Hindlimb muscle (tissue), 1 donor: ENCODE measurements at regions not wholly inside any gene's neighbourhood (a gene's known extent, or its start where the extent isn't known, plus 50 kb on each side); places are given as distances from the start of the nearest gene placed in this dataset.

Source experiments
- DNase-seq: peaks from one replicate; pipeline ENCODE4 v3.0.0-alpha.2; 2013

DNA sequence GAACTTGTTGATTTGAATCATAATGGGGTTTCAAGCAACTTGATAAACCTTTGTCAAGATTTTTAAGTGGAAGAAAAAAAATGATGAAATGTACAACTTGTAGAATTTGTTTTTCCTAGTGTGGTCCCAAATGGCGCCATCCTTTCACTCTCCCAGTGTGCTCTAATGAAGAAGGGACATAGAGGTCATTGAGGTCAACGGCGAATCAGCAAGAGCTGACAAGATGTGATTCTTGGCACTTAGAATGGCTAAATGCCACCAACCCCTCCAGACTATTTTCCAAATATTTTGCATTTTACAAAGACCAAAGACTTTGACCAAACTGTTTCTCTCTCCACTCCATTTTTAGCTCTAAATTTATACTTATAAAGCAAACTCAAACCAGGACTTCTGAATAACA lies 320.2 kb upstream of the MME start:
- DNase-seq, result no peak

DNA sequence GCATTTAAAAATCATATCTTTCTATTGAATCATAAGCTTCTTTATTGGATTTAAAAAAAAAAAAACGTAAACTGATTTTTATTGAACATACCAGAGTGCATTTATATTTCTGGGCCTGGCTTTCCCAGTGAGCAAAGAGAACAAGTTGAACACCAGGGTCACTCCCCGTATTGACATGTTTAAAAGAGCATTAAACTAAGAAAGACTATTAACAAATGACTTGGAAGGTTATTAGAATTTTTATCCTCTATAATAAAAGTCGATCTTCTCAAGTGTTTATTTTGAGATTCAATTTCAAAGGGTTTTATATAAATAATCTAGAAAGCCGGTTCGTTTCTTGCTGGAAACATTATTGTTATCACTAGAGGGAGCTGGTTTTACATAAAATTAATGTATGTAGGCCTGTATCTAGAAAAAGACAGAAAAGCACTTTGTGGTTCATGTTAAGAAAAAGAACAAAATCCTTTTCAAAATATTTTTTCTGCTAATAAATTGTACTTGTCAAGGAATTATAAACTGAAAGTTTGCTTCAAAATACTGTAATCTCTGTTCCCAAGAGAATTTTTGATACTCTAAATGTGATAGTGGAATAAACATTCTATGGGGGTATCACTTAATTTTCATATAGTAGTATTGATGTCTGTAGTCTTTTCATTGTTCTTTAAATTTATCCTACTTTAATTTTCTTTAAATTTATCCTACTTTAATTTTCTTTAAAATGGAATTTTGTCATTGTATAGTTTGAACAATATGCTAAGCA lies 321.8 kb upstream of the MME start:
- no peak for DNase-seq

DNA sequence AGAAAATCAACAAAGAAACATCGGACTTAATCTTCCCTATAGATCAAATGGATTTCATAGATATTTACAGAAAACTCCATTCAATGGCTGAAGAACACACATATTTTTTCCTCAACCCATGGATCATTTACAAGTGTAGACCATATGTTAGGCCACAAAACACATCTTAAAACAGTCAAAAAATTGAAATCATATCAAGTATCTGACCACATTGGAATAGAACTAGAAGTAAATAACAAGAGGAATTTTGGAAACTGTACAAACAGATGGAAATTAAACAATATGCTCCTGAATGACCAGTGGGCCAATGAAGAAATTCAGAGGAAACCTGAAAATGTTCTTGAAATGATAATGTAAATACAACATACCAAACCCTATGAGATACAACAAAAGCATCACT lies 323.1 kb upstream of the GPR149 start:
- DNase-seq, result no peak

DNA sequence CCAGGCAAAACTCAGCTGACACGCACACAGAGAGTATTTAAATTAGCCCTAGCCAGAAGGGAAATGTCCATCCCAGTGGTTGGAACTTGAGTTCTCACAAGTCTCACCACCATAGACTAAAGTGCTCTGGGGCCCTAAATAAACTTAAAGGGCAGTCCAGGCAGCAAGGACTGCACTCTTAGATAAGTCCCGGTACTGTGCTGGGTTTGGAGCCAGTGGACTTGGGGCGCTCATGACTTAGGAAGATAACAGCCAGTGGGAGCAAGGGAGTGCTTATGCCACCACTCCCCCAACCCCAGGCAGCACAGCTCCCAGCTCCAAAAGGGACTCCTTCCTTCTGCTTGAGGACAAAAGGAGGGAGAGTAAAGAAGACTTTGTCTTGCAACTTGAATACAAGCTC lies 319.5 kb upstream of the GPR149 start:
- no peak for DNase-seq

GRCh38 chr3:154745929-154746328 lies 315.9 kb upstream of the GPR149 start:
- no peak for DNase-seq

GRCh38 chr3:154745122-154745521 lies 315.1 kb upstream of the GPR149 start:
- DNase-seq, result no peak

- DNase-seq, result no peak
Measured at GRCh38 chr3:154743418-154743817, 313.4 kb upstream of the GPR149 start.

DNA sequence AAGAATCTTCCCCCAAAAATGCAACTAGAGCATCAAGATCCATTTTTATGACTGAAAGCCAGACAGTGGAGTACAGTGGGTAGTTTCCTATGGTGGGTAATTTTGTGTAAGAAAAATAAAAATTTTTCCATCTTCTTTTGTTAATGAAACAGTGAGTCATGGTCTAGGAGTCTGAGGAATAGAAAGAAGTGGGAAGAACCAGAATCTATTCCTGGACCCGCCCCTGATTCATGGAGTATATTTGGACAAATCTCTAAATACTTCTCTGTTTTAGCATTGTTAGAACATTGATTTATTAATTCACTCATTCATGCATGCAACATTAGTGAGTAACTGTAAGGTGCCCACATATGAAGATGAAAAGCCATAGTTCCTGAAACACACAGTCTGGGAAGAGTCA lies 304.5 kb upstream of the GPR149 start:
- no peak for DNase-seq

DNA sequence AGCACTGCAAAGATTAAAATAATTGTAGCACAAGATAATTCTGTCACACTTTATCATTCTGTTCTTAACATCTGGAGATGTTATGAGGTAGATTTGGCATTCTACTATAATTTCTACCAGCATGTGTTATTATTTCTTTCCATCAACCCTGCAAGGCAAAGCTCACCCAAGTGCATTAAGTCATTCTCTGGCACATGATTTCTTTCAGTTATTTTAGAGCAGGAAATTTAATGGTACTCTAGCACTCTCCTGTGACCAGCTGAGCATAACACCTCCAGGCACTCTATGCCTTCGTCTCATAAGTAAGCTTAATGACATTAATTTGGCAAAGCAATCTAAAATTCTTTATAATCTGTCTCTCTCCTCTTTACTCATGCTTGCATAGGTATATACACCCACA lies 300.2 kb upstream of the GPR149 start:
- DNase-seq, result peak; percentile 71

DNA sequence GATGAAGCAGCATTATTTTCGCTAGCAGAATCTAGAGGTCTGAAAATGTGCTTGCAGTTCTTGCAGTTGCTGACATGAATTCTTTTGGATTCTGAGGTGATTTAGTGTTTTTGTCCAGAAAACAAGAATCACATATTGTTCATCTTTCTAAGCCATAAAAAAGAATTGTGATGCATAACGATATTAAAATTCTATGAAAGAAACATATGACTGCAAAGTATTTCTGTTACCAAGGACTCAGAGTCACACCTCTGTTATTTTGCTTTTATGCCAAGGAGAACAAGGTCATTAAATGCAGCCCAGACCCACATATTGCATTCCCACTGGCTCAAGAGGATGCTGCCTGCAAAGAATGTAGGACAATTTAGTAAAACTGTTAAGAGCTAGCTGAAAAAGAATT lies 299.8 kb upstream of the GPR149 start:
- DNase-seq, result peak; percentile 43

DNA sequence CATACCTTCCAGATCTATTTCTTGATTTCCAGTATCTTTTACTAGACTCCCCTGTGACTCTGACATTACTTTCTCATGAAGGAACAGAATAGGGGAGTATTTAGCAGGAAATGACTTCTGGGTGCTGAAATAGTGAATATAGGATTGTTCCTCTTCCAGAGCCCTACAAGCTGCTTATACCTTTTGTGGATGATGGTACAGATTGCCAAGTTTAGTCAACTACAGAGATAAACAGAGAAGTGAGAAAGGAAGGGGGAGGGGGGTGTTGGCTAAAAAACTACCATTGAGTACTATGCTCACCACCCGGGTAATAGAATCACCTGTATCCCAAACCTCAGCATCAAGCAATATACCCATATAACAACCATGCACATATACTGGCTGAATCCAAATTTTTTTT lies 298.3 kb upstream of the GPR149 start:
- DNase-seq, result no peak

GRCh38 chr3:154720921-154721320 lies 290.9 kb upstream of the GPR149 start:
- DNase-seq, result no peak

GRCh38 chr3:154718053-154718452 lies 288.1 kb upstream of the GPR149 start:
- no peak for DNase-seq

GRCh38 chr3:154716170-154716569 lies 286.2 kb upstream of the GPR149 start:
- no peak for DNase-seq

DNA sequence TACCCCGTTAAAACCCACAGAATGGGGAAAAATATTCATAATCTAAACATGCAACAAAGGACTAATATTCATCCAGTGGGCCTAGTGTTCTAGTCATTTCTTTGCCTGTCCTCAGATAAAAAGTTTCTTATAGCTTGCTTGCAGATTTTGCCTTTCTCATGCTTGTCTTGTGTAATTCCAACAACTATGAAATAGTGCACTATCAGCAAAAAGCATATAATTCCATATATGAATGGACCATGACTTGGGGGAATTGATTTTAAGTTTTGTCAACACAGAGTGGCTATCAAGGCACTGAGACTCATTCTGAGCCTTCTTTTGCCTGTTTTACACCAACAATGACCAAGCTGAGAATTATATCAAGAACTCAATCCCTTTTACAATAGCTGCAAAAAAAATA lies 278.6 kb upstream of the GPR149 start:
- no peak for DNase-seq

DNA sequence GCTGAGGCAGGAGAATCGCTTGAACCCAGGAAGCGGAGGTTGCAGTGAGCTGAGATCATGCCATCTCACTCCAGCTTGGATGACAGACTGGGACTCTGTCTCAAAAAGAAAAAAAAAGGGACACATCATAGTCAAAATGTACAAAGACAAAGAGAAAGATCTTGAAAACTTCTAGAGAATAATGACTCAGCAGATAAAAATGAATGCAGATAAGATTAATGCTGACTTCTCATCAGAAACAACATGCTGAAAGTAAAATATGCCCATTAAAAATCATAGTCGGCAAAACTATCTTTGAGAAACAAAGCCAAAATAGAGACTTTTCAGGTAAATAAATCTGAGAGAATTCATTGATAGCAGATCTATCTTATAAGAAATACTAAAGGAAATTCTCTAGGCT lies 271.1 kb upstream of the GPR149 start:
- DNase-seq, result no peak

- DNase-seq, result no peak
Measured at GRCh38 chr3:154690413-154690812, 260.4 kb upstream of the GPR149 start.

DNA sequence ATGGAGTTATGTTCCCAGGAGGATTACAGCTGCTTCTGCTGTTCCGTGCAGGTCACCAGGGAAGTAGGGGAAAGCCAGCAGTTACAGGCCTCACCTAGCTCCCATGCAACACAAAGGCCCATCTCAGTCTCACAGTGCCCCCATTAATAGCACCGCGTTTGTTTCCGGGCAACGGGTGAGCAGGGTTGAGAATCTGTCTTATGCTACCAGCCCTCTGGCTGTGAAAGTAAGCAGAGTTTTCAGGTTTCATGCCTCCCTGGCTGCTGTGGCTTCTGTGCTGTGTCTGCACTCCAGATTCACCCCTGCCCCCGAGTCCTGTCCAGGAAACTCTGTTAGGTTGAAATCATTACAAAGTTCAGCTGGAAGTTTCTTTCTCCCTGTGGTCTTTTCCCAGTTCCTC lies 254.4 kb upstream of the GPR149 start:
- DNase-seq, result no peak

DNA sequence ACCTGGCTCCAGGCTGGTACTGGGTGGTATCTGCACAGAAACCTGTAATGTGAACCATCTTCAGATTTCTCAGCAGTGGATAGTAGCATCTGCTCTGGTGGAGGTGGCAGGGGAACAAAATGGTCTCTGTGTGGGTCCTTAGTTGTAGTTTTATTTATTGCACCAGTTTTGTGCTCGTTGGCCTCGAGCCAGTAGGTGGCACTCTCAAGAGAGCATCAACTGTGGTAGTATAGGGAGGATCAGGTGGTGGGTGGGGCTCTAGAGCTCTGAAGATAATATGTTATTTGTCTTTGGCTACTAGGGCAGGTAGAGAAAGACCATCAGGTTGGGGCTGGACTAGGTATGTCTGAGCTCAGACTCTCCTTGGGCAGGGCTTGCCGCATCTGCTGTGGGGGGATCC lies 254.0 kb upstream of the GPR149 start:
- DNase-seq, result no peak

DNA sequence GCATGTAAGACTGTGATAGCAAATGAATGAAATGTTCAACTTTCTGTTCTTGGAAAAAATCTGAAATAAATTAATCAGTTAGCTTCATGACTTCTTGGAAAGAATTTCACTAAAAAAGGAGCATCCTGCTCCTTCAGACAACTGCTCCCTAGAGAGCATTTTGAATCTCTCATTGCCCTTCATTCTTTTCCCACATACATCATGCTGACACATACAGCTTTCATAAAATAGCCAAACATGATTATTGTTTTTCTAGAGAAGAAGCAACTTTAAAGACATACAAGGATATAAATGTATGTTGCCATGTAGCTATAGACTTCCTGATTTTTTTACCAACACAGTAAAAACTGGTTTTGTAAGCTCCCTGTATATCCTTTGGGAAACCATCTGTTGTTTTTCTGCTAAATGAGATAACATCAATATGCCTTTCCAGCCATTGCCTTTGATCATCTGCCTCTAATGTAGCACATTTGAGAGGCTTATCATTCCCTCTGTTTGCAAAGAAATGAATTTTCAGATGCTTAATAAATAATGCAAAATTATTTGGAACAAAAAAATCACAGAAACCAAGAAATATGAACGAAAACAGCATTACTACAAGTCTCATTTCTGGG lies 248.2 kb upstream of the GPR149 start:
- DNase-seq, result peak; percentile 32

- no peak for DNase-seq
Measured at GRCh38 chr3:154668835-154669234, 238.8 kb upstream of the GPR149 start.

DNA sequence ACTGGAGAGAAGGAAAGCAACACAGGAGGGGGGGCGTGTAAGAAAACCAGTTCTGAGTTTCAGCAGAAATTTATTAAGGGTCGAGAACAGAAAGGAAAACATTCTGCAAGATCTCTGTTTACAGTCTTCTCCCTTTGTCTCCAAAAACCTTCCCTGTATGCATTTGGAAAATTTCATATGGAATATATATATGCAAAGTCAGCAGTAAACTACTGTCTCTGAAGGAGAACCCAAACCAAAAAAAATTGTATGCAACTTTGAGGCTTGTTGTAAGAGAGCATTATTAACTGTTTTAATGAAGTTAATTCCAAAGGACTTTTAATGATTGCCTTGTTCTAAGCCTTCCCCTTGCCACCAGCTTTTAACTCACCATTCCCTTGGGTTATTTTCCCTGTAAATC lies 238.2 kb upstream of the GPR149 start:
- no peak for DNase-seq

DNA sequence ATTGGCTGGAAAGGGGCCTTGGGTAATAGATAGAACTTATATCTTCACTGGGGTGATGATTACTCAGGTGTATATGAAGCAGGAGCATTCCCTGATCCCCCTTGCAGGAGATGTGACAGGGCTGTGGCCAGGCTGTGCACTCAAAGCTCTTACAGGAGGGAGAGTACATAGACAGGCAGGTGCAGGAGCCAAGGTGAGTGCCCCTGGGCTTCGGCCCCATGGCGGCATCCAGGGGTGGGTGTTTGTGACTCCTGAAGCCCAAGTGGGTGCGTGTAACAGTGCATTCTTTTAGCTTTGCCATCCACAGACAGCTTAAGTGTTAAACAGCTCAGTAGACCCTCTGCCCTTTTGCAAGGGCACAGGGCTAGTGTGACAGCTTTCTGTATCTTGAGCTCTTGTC lies 236.6 kb upstream of the GPR149 start:
- DNase-seq, result no peak

GRCh38 chr3:154664714-154665113 lies 234.7 kb upstream of the GPR149 start:
- no peak for DNase-seq

GRCh38 chr3:154662851-154663250 lies 232.9 kb upstream of the GPR149 start:
- DNase-seq, result no peak
